A549 (cell line): ENCODE measurements at regions not wholly inside any gene's neighbourhood (a gene's known extent, or its start where the extent isn't known, plus 50 kb on each side); places are given as distances from the start of the nearest gene placed in this dataset.

Experiments used
- BHLHE40 ChIP-seq: IDR thresholded peaks from 2 replicates; pipeline ENCODE4 v1.6.1; 2012; ENCODE audit warnings: low read depth, low read length, inconsistent platforms
- CTCF ChIP-seq: fragments of >200 bp; sonication (Bioruptor Twin); formaldehyde crosslinking; IDR thresholded peaks from 3 replicates; pipeline ENCODE4 v1.5.1; 2016
- EHMT2 ChIP-seq: fragments of 200-600 bp; sonication (generic); IDR thresholded peaks from 2 replicates; pipeline ENCODE4 v1.6.1; 2016; ENCODE audit warnings: antibody characterized with exemption, low read depth, mild to moderate bottlenecking, moderate library complexity
- MYC ChIP-seq: IDR thresholded peaks from 2 replicates; pipeline ENCODE4 v1.6.1; 2012; ENCODE audit warnings: mild to moderate bottlenecking, inconsistent platforms, low read length, improper control_type of control experiment, borderline replicate concordance
- POLR2A ChIP-seq: IDR thresholded peaks from 2 replicates; pipeline ENCODE4 v1.6.1; 2012; ENCODE audit warnings: mild to moderate bottlenecking, low read length
- ZNF302 ChIP-seq: fragments of 250-450 bp; sonication (Bioruptor Pico); IDR thresholded peaks from 2 replicates; pipeline ENCODE4 v1.9.0; 2021; ENCODE audit warnings: inconsistent platforms, mild to moderate bottlenecking, moderate library complexity

- no peak for TF ChIP-seq CTCF
- no peak for TF ChIP-seq ZNF302
- no peak for TF ChIP-seq MYC
- TF ChIP-seq POLR2A = no peak
- TF ChIP-seq BHLHE40 = no peak
- TF ChIP-seq EHMT2 = no peak
Measured at GRCh38 chr1:23610677-23611076, 51.4 kb upstream of the ID3 start.
